HFFc6 (cell line): ENCODE measurements at regions not wholly inside any gene's neighbourhood (a gene's known extent, or its start where the extent isn't known, plus 50 kb on each side); places are given as distances from the start of the nearest gene placed in this dataset.

Experiments used
- DNase-seq: peaks from one replicate; pipeline ENCODE4 v3.0.0-alpha.2; 2018
- H3K27ac Mint-ChIP-seq: 2 replicates; pipeline ENCODE4 v1.8.0; 2020; ENCODE audit warnings: mild to moderate bottlenecking, mixed read lengths
- H3K27me3 Mint-ChIP-seq: 2 replicates; pipeline ENCODE4 v1.8.0; 2021; ENCODE audit warnings: mild to moderate bottlenecking, moderate library complexity, mixed read lengths; ENCODE audit not compliant: insufficient read depth
- H3K36me3 Mint-ChIP-seq: 2 replicates; pipeline ENCODE4 v1.8.0; 2021; ENCODE audit warnings: low read depth, mixed read lengths
- H3K4me1 Mint-ChIP-seq: 2 replicates; pipeline ENCODE4 v1.8.0; 2020; ENCODE audit warnings: low read depth, mixed read lengths
- H3K4me3 Mint-ChIP-seq: 2 replicates; pipeline ENCODE4 v1.8.0; 2020; ENCODE audit warnings: mild to moderate bottlenecking, moderate library complexity, mixed read lengths
- H3K9me3 Mint-ChIP-seq: 2 replicates; pipeline ENCODE4 v1.8.0; 2020; ENCODE audit warnings: mild to moderate bottlenecking, mixed read lengths
- TF ChIP-seq, protein P1 (sequence below): fragments of 200-600 bp; sonication (generic); IDR thresholded peaks from 2 replicates; pipeline ENCODE4 v1.5.0; 2021; ENCODE audit warnings: antibody characterized with exemption, mild to moderate bottlenecking

DNA sequence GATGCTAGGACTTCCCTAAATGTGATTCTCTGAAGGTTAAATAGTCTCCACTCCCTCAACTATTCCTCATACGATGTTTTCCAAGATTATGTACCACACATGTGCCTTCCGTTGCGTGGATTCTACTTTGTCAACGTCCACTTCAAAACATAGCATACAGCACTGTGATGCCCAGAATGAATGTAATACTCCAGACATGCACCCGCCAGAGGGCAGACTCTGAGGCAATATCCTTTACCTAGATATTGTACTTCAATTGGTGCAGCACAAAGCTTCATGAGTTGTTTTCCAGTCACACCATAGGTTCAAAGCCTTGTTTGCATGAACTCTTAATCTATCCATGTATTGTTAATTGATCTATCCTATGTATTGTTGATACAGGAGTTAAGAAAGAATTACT lies 201.0 kb upstream of the NABP1 start:
- Mint-ChIP-seq H3K36me3 (peaks cover 16% of the 10 kb centered on the region), H3K9me3 (peaks cover 16% of the 10 kb centered on the region), H3K4me1 (peaks cover 4% of the 10 kb centered on the region; the same call in 1 of the 2 replicates), H3K4me3 (no peak overlapping the region), H3K27me3 (peaks cover 2% of the 10 kb centered on the region), H3K27ac (no peak overlapping the region)
- DNase-seq = no peak
- TF ChIP-seq, protein P1, sequence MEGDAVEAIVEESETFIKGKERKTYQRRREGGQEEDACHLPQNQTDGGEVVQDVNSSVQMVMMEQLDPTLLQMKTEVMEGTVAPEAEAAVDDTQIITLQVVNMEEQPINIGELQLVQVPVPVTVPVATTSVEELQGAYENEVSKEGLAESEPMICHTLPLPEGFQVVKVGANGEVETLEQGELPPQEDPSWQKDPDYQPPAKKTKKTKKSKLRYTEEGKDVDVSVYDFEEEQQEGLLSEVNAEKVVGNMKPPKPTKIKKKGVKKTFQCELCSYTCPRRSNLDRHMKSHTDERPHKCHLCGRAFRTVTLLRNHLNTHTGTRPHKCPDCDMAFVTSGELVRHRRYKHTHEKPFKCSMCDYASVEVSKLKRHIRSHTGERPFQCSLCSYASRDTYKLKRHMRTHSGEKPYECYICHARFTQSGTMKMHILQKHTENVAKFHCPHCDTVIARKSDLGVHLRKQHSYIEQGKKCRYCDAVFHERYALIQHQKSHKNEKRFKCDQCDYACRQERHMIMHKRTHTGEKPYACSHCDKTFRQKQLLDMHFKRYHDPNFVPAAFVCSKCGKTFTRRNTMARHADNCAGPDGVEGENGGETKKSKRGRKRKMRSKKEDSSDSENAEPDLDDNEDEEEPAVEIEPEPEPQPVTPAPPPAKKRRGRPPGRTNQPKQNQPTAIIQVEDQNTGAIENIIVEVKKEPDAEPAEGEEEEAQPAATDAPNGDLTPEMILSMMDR = no peak

DNA sequence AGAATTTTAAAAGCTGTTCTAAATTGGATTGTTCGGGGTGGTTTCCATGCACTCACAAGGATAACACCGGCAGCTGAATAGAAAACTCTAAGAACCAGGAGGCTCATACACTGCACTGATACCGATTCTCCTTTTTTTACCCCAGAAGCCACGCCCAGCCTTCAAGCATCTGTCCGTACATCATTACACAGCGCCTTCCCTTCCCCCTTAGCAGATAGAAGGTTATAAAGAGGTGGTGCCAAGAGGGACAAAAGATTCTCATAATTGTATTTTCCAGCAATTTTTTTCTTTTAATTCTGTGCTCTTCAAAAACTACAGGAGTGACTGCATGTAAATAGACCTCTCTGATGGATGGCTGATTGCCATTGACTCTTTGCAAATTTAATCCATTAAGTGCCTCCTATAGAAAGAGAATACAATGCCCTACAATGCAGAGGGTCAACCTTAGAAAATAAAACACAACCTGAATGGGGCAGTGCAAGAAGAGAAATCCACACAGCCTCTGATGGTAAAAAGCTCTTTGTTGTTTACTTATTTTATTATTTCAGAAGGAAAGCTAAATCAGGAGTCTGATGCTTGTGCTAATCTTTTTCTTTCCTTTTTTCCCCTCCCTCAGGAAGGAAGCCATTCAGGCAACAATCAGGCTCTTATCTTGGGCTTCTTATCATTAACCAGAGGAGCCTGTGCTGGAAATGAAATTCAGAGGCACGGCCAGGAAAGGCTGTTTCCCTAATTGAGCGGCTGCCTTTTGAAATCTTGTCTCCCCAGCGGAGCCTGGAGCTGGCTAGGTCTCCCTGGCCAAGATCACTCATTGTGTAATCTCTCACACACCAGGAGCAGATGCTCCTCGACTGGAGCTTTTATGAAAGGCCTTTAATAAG lies 198.9 kb upstream of the NABP1 start:
- Mint-ChIP-seq H3K4me1 (peaks cover 13% of the 10 kb centered on the region), H3K27ac (no peak overlapping the region), H3K9me3 (peaks cover 33% of the 10 kb centered on the region), H3K27me3 (no peaks in the 10 kb centered on the region; the same call in none of the 2 replicates), H3K4me3 (no peak overlapping the region), H3K36me3 (peaks cover 35% of the 10 kb centered on the region)
- no peak for DNase-seq
- TF ChIP-seq, protein P1 = no peak

DNA sequence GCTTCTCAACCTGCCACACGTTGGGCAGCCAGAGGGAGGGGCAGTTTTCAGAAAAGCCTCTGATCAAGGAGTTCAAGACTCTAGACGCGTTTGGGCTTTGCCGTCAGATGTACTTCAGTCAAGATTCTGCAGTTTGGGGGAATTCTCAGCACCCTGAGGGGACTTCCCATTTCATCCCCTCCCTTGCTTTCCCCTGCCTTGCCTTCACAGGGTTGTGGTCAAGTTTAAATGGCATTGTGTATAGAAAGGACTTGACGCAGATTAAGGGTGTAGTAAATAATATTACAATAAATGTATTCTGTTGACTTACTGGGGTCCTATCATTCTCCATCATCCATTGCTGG lies 198.3 kb upstream of the NABP1 start:
- H3K27me3 Mint-ChIP-seq = no peaks in the 10 kb centered on the region; the same call in none of the 2 replicates
- TF ChIP-seq, protein P1 = no peak
- DNase-seq = no peak
- H3K4me3 Mint-ChIP-seq = no peak overlapping the region
- peaks cover 35% of the 10 kb centered on the region for H3K36me3 Mint-ChIP-seq
- H3K9me3 Mint-ChIP-seq = peaks cover 33% of the 10 kb centered on the region
- H3K4me1 Mint-ChIP-seq = peaks cover 13% of the 10 kb centered on the region
- H3K27ac Mint-ChIP-seq = no peak overlapping the region

DNA sequence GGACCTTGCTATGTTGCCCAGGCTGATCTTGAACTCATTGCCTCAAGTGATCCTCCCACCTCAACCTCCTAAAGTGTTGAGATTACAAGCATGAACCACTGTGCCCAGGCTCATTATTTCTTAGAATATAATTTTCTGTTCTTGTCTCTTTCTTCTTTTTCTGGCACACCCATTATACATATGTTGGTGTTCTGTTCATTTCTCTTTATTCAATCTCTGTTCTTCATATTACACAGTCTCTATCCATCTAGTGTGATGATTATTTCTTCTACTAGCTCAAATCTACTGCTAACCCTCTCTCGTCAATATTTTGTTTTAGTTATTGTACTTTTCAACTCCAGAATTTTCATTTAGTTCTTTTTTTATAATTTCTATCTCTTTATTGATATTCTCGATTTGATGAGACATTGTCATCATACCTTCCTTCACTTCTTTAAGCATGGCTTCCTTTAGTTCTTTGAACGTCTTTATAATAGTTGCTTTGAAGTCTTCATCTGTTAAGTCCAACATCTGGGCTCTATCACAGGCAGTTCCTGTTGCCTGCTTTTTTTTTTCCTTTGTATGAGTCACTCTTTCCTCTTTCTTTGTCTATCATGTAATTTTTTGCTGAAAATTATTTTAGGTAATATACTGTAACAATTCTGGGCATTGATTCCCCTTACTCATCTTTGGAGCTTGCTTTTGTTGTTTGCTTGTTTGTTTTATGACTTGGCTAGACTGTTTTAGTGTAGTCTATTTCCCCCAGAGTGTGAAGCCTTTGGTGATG lies 196.4 kb upstream of the NABP1 start:
- Mint-ChIP-seq H3K27ac (no peak overlapping the region), H3K9me3 (peaks cover 33% of the 10 kb centered on the region), H3K27me3 (no peaks in the 10 kb centered on the region; the same call in none of the 2 replicates), H3K4me3 (no peak overlapping the region), H3K36me3 (peaks cover 40% of the 10 kb centered on the region), H3K4me1 (peaks cover 27% of the 10 kb centered on the region)
- TF ChIP-seq, protein P1 = no peak
- no peak for DNase-seq

DNA sequence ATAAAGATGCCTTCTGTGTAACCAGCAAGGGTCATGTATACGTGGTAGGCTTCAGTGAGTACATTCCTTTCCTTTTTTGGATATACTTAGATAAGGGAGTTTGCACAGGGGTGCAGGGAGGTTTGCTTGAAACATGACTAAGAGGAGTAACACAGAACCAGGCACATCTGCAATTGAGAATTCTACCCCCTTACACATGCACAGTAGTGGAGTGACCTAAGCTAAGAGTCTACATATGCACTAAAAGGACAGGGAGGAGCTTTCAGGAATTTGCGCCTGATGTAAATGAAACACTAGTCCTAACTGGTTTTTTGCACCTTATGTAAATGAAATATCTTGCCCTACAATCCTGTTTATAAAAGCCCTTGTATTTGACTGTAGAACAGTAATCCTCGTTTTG lies 194.8 kb upstream of the NABP1 start:
- TF ChIP-seq, protein P1 = no peak
- no peak overlapping the region for H3K27ac Mint-ChIP-seq
- H3K9me3 Mint-ChIP-seq = peaks cover 33% of the 10 kb centered on the region
- peaks cover 2% of the 10 kb centered on the region for H3K27me3 Mint-ChIP-seq
- H3K4me1 Mint-ChIP-seq = peaks cover 43% of the 10 kb centered on the region
- H3K36me3 Mint-ChIP-seq = peaks cover 40% of the 10 kb centered on the region
- DNase-seq = no peak
- H3K4me3 Mint-ChIP-seq = no peak overlapping the region
